Thoracic aorta (tissue), 2 donors: ENCODE measurements at regions not wholly inside any gene's neighbourhood (a gene's known extent, or its start where the extent isn't known, plus 50 kb on each side); places are given as distances from the start of the nearest gene placed in this dataset.

ENCODE experiments used
- ATAC-seq: fragments of 150-250 bp; one replicate; pipeline ENCODE4 v1.8.0; 2017; ENCODE audit warnings: low read depth; ENCODE audit not compliant: insufficient number of reproducible peaks, low FRiP score
- DNase-seq: peaks from one replicate; pipeline ENCODE4 v3.0.0-alpha.2; 2020; ENCODE audit warnings: low spot score
- H3K27ac ChIP-seq, 2 donors: fragments of 200-600 bp; sonication (generic); 1 replicate in 1 of 2; 2 replicates in 1 of 2; pipeline ENCODE4 v1.5.1; 2016; ENCODE audit warnings: mild to moderate bottlenecking in 2 of 2, moderate library complexity in 2 of 2
- H3K27me3 ChIP-seq: fragments of 200-600 bp; sonication (generic); replicated peaks from 2 replicates; pipeline ENCODE4 v1.6.0; 2016; ENCODE audit warnings: mild to moderate bottlenecking; ENCODE audit not compliant: insufficient read depth
- H3K36me3 ChIP-seq: fragments of 200-600 bp; sonication (generic); one replicate; pipeline ENCODE4 v1.5.1; 2016
- H3K4me1 ChIP-seq, 2 donors: fragments of 200-600 bp; sonication (generic); 1 replicate in 1 of 2; 2 replicates in 1 of 2; pipeline versions ENCODE4 v1.5.1 to v1.6.0; 2016; ENCODE audit warnings: low read depth in 2 of 2, mild to moderate bottlenecking in 1 of 2; ENCODE audit not compliant: control insufficient read depth in 1 of 2
- H3K4me3 ChIP-seq: fragments of 200-600 bp; sonication (generic); 2 replicates; pipeline ENCODE4 v1.5.1; 2016; ENCODE audit warnings: mild to moderate bottlenecking
- H3K9me3 ChIP-seq: fragments of 200-600 bp; sonication (generic); 2 replicates; pipeline ENCODE4 v1.5.1; 2016
- TF ChIP-seq, protein P1 (sequence below): fragments of 200-600 bp; sonication (generic); IDR thresholded peaks from one replicate; pipeline ENCODE4 v1.5.1; 2019; ENCODE audit warnings: antibody characterized with exemption

DNA sequence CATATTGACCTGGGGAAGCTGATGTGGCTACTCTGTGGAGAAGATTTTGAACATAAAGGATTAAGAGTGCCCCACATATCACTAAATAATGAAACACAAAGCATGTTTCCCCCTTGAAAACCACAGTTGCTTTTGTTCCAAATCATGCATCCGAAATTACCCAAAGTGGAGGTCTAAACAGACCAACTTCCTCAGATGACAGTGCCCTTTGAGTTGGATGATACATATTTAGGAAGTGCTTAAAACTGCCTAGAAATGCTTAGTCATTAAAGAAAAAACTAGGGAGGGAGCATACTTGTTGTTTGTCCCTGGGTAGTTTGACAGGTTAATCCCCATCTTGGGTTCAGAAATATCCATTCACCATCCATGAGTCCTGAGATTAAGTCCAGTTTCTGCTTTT, 1070.3 kb downstream of the SUCLG1 start:
- ATAC-seq (no peak), DNase-seq (no peak)
- no peaks in the 10 kb centered on the region for H3K36me3 ChIP-seq
- no peaks in the 10 kb centered on the region for H3K27me3 ChIP-seq
- no peak overlapping the region for H3K27ac ChIP-seq
- no peak overlapping the region for H3K4me3 ChIP-seq
- no peaks in the 10 kb centered on the region for H3K4me1 ChIP-seq
- TF ChIP-seq, protein P1, sequence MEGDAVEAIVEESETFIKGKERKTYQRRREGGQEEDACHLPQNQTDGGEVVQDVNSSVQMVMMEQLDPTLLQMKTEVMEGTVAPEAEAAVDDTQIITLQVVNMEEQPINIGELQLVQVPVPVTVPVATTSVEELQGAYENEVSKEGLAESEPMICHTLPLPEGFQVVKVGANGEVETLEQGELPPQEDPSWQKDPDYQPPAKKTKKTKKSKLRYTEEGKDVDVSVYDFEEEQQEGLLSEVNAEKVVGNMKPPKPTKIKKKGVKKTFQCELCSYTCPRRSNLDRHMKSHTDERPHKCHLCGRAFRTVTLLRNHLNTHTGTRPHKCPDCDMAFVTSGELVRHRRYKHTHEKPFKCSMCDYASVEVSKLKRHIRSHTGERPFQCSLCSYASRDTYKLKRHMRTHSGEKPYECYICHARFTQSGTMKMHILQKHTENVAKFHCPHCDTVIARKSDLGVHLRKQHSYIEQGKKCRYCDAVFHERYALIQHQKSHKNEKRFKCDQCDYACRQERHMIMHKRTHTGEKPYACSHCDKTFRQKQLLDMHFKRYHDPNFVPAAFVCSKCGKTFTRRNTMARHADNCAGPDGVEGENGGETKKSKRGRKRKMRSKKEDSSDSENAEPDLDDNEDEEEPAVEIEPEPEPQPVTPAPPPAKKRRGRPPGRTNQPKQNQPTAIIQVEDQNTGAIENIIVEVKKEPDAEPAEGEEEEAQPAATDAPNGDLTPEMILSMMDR: no peak
- no peaks in the 10 kb centered on the region for H3K9me3 ChIP-seq

DNA sequence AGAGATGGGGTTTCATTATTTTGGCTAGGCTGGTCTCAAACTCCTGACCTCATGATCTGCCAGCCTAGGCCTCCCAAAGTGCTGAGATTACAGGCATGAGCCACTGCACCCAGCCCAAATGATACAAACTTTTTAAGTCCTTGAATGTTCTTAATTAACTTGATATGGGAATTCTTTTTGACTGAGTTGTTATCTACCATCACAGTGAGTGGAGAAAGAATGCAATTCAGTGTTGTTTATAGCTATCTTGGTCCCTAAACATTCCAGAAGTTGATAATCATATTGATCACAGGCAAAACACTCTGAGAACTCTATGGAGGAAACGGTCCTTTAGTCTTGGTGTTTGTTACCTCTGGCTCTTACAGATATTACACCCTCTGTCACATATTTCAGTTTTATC, 1072.5 kb downstream of the SUCLG1 start:
- no peak overlapping the region for H3K4me3 ChIP-seq
- no peaks in the 10 kb centered on the region for H3K27me3 ChIP-seq
- DNase-seq: no peak
- no peaks in the 10 kb centered on the region for H3K9me3 ChIP-seq
- H3K4me1 ChIP-seq: no peaks in the 10 kb centered on the region
- ATAC-seq: no peak
- H3K36me3 ChIP-seq: no peaks in the 10 kb centered on the region
- no peak overlapping the region for H3K27ac ChIP-seq
- TF ChIP-seq, protein P1: no peak

DNA sequence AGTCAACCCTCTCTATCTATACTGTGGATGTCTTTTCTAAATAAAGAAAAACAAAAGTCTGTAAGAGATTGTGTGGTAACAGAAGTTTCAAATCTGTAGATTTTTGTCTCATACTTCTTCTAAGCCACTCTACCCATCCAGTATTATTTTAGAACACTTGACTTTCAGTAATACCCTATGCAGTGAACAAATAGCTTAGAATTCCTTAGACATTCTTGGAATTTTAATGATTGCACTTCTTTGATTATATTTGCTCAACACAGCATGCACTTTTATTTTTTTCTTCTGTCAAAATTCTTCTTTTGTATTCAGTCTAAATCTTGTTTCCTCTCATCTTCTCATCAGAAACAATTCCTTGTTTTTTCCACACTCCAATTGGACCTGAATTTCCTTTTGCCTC, 1080.2 kb downstream of the SUCLG1 start:
- no peaks in the 10 kb centered on the region for H3K9me3 ChIP-seq
- no peaks in the 10 kb centered on the region for H3K4me1 ChIP-seq
- TF ChIP-seq, protein P1: no peak
- no peak overlapping the region for H3K27ac ChIP-seq
- no peak overlapping the region for H3K4me3 ChIP-seq
- DNase-seq (no peak), ATAC-seq (no peak)
- H3K36me3 ChIP-seq: no peaks in the 10 kb centered on the region
- no peaks in the 10 kb centered on the region for H3K27me3 ChIP-seq

DNA sequence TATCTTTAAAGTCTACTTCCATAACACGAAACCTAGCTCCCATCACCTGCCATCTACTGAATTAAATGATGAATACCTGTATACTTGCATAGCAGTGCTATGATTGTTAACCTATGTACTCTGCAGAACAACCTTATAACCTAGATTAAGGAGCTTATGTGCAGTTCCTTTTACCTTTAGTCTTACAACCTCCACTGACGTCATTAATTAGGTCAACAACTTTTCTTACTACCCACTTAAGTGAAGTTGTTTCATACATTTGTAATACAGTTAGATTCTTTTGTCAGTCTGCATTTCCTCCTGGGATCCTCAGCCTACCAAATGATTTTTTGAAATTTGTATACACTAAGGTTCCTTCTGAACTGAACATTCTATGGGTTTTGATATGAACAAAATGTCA, 1082.3 kb downstream of the SUCLG1 start:
- TF ChIP-seq, protein P1: no peak
- Histone ChIP-seq H3K4me3 (no peak overlapping the region), H3K27me3 (no peaks in the 10 kb centered on the region), H3K27ac (no peak overlapping the region), H3K36me3 (no peaks in the 10 kb centered on the region), H3K9me3 (no peaks in the 10 kb centered on the region), H3K4me1 (no peaks in the 10 kb centered on the region)
- DNase-seq (no peak), ATAC-seq (no peak)

DNA sequence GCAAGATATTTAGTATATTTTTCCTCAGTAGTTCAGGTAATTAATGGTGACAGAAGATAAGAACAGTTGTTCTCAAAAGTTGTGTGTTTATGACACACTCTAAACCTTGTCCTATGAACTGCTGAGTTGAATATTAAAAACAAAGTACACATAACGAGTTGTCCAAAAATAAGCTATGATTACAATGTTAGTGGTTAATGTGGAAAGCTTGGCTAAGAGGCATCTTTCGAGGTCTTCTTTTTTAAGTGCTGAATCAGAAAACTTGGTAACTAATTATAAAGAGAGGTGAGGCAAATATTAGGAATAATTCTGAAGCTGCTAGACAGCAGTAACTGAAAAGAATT, 1088.7 kb downstream of the SUCLG1 start:
- ATAC-seq: no peak
- Histone ChIP-seq H3K4me3 (no peak overlapping the region), H3K36me3 (no peaks in the 10 kb centered on the region), H3K9me3 (no peaks in the 10 kb centered on the region), H3K4me1 (no peaks in the 10 kb centered on the region), H3K27ac (no peak overlapping the region), H3K27me3 (no peaks in the 10 kb centered on the region)
- TF ChIP-seq, protein P1: no peak
- no peak for DNase-seq
